ENCODE measurements at regions not wholly inside any gene's neighbourhood (a gene's known extent, or its start where the extent isn't known, plus 50 kb on each side); places are given as distances from the start of the nearest gene placed in this dataset.

DNA sequence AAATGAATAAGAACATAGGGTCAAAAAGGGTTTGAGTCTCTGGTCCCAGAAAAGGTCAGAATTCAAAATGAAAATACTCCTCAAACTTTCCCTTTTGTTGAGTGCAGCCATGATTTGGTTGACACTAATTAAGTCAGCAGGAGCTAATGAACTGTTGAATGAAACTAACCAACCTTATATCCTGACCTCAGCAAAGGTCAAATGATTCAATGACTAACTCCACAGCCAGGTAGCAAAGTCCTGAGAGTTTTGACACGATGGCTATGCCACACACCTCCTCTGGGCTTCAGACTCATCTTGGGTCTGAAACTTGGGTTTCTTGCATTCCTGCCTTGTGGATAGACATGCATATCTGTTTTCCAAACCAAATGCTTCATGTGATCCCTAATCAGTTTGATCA lies 172.3 kb downstream of the INO80D start (continued):
- TF ChIP-seq, protein P1, sequence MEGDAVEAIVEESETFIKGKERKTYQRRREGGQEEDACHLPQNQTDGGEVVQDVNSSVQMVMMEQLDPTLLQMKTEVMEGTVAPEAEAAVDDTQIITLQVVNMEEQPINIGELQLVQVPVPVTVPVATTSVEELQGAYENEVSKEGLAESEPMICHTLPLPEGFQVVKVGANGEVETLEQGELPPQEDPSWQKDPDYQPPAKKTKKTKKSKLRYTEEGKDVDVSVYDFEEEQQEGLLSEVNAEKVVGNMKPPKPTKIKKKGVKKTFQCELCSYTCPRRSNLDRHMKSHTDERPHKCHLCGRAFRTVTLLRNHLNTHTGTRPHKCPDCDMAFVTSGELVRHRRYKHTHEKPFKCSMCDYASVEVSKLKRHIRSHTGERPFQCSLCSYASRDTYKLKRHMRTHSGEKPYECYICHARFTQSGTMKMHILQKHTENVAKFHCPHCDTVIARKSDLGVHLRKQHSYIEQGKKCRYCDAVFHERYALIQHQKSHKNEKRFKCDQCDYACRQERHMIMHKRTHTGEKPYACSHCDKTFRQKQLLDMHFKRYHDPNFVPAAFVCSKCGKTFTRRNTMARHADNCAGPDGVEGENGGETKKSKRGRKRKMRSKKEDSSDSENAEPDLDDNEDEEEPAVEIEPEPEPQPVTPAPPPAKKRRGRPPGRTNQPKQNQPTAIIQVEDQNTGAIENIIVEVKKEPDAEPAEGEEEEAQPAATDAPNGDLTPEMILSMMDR (IDR thresholded peaks at IDR 0.05), result no peak
- TF ChIP-seq, protein P2, sequence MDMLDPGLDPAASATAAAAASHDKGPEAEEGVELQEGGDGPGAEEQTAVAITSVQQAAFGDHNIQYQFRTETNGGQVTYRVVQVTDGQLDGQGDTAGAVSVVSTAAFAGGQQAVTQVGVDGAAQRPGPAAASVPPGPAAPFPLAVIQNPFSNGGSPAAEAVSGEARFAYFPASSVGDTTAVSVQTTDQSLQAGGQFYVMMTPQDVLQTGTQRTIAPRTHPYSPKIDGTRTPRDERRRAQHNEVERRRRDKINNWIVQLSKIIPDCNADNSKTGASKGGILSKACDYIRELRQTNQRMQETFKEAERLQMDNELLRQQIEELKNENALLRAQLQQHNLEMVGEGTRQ (IDR thresholded peaks at IDR 0.05), result no peak
- TF ChIP-seq KDM5A (IDR thresholded peaks at IDR 0.05), result no peak

DNA sequence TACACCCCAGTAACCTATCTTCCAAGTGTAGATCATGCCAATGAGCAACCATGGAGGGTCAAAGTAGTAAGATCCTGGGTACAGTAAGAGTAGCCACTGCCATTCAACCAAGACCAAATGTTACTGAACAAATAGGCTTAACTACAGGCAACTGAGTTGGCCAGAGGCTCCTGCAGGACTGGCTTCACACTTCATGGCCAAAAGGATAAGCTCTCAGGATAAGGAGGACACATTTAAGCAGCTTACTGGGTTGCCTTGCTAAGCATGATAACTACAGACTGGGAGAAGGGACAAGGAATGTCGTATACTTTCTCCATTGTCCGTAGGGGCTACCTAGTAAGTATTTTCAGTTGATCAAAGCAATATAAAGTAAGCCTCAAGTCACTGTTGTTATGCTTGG lies 174.7 kb downstream of the INO80D start:
- CTCF ChIA-PET, result interaction anchor here (1.7 to 3.6 kb wide), 2 partner anchors 11 to 15 kb away, joined by 7 to 17 read pairs; no protein-coding TSS in a partner anchor
- DNase-seq (ENCODE audit: low read depth in 1 of 2, low spot score in 1 of 2) (no peak), FAIRE-seq (no peak), ATAC-seq (no peak)
- WGBS (ENCODE audit: missing lambda C conversion rate), result 12% methylated on average over 2 of the region's 2 CpGs
- Histone ChIP-seq H3K4me3 (no peak overlapping the region), H3K9me3 (no peaks in the 10 kb centered on the region), H3K4me1 (no peaks in the 10 kb centered on the region), H3K4me2 (no peak overlapping the region), H3K27ac (no peak overlapping the region)
- no peak for TF ChIP-seq CHD4 (IDR thresholded peaks at IDR 0.05; ENCODE audit: borderline replicate concordance)
- POLR2A ChIA-PET, result no interaction called here

DNA sequence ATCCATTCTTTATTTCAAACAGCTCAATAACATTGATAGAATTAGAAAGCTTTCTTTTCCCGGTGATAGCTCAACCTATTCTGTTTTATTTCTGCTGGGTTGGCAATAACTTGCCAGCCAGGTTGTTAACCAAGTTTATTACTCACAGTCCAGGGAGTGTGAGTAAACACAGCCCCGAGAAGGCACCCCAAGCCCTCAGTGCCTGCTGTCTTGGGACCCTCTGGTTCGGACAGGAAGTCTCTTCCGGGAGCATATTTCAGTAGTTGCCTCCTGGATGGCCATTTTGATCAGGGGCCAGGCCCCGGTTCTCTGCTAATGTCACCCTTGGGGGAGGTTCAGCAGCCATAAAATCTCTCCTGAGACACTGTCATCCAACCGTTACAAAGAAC lies 176.8 kb downstream of the INO80D start:
- H3K4me2 ChIP-seq, result no peak overlapping the region
- ChIA-PET POLR2A (no interaction called here), CTCF (interaction anchor here (3.6 to 6.5 kb wide), 2 partner anchors 9 to 15 kb away, joined by 17 to 44 read pairs; no protein-coding TSS in a partner anchor)
- WGBS (ENCODE audit: missing lambda C conversion rate), result 46% methylated on average over 6 of the region's 6 CpGs
- FAIRE-seq (no peak), ATAC-seq (no peak), DNase-seq (ENCODE audit: low read depth in 1 of 2, low spot score in 1 of 2) (no peak)
- H3K27ac ChIP-seq, result no peak overlapping the region
- no peak overlapping the region for H3K4me3 ChIP-seq
- H3K9me3 ChIP-seq, result no peaks in the 10 kb centered on the region
- H3K4me1 ChIP-seq, result no peaks in the 10 kb centered on the region
- TF ChIP-seq ZFP36 (IDR thresholded peaks at IDR 0.05; ENCODE audit: borderline replicate concordance, partially characterized antibody), result no peak
- TF ChIP-seq MAFK (IDR thresholded peaks at IDR 0.05; ENCODE audit: partially characterized antibody), result no peak
- TF ChIP-seq BHLHE40 (IDR thresholded peaks at IDR 0.05; ENCODE audit: low read depth, low read length), result no peak
- TF ChIP-seq ZSCAN20 (CRISPR knock-in tag; IDR thresholded peaks at IDR 0.05), result no peak
- no peak for TF ChIP-seq SREBF2 (IDR thresholded peaks at IDR 0.05)
- TF ChIP-seq, protein P1 (IDR thresholded peaks at IDR 0.05), result no peak
- no peak for TF ChIP-seq HDAC2 (IDR thresholded peaks at IDR 0.05)
- TF ChIP-seq EP300 (IDR thresholded peaks at IDR 0.05), result no peak
- TF ChIP-seq MYC (IDR thresholded peaks at IDR 0.05; ENCODE audit: borderline replicate concordance, low read length), result no peak
- no peak for TF ChIP-seq TP53 (CRISPR knock-in tag; IDR thresholded peaks at IDR 0.05)
- no peak for TF ChIP-seq CBX2 (IDR thresholded peaks at IDR 0.05; ENCODE audit: borderline replicate concordance, low read depth)
- no peak for TF ChIP-seq GATA3 (IDR thresholded peaks at IDR 0.05; ENCODE audit: borderline replicate concordance)
- no peak for TF ChIP-seq NFE2L2 (conservative IDR thresholded peaks at IDR 0.05; ENCODE audit: low read length)
- TF ChIP-seq, protein P2 (IDR thresholded peaks at IDR 0.05), result no peak
- TF ChIP-seq, protein P3, sequence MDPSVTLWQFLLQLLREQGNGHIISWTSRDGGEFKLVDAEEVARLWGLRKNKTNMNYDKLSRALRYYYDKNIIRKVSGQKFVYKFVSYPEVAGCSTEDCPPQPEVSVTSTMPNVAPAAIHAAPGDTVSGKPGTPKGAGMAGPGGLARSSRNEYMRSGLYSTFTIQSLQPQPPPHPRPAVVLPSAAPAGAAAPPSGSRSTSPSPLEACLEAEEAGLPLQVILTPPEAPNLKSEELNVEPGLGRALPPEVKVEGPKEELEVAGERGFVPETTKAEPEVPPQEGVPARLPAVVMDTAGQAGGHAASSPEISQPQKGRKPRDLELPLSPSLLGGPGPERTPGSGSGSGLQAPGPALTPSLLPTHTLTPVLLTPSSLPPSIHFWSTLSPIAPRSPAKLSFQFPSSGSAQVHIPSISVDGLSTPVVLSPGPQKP (IDR thresholded peaks at IDR 0.05; ENCODE audit: low read depth, low read length), result no peak
- TF ChIP-seq JUNB (IDR thresholded peaks at IDR 0.05), result no peak

Measured in A549 (cell line).